Left cardiac atrium (tissue), 4 donors: ENCODE measurements at regions not wholly inside any gene's neighbourhood (a gene's known extent, or its start where the extent isn't known, plus 50 kb on each side); places are given as distances from the start of the nearest gene placed in this dataset.

Experiments
- ATAC-seq, 2 donors: fragments of 200-7000 bp; cut with Tn5 transposase; one replicate each; pipeline ENCODE4 v1.9.1; 2020; ENCODE audit warnings: mild to moderate bottlenecking in 2 of 2, moderate library complexity in 2 of 2
- DNase-seq: peaks from one replicate; pipeline ENCODE4 v3.0.0-alpha.2; 2020
- intact Hi-C, 2 donors: fragments of 100-400 bp; cut with DNase I; formaldehyde crosslinking; loops; one replicate each; pipeline versions ENCODE4 v1.14.1 to v1.15.1; 2022 to 2023
- donor health status: DM: no; HTN: yes; CAD: no.
- donor health status: DM: no; HTN: yes; CAD: no; lungs with severe emphysema.
- donor health status: DM: yes; HTN: yes; CAD: no.
- donor health status: Dilated cardiomyopathy.

DNA sequence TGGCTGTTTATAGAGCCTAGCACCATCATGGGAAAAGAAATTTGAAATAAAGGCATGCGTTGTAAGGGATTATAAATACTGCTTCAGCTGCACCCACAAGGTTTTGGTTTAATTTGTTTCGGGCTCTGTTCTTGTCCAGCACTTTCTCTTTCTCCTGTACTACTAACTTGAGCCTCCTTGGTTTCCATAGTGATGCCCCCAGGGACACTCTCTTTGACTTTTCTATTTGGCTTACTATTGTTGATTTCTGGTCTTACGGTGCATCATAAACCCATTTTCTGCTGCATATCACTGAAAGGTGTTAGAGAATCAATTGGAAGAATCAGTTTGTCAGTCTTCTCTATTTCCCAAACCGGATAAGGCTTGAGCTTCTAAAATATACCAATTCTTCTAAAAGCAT is 1674.3 kb upstream of the RAG2 start:
- intact Hi-C loops = no loop called here
- ATAC-seq (no peak), DNase-seq (no peak)

DNA sequence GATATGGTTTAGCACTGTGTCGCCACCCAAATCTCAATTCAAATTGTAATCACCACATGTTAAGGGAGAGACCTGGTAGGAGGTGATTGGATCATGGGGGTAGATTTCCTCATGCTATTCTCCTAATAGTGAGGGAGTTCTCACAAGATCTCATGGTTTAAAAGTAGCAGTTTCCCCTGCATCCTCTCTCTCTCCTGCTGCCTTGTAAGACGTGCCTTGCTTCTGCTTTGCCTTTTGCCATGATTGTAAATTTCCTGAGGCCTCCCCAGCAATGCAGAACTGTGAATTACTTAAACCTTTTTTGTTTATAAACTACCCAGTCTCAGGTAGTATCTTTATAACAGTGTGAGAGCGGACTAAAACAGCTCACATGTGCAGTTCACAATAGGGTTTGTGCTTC is 1668.7 kb upstream of the RAG2 start:
- intact Hi-C loops = no loop called here
- no peak for ATAC-seq
- DNase-seq = no peak

DNA sequence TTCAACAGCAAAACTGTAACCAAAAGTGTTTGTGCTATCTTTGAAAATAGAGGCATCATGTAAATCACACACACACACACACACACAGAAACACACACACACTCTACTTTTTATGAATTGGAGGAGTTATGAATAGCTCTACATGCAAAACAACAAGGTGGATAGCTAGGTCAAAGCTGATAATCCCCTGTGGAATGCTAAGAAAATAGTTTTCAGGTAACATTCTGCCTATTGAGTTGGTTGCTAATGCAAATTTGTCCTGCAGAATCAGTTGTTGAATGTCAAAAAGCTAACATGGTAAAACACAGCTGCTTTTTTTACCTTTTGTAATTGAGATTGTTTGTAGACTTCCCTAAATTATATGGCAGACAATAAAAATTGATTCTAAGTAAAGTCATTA is 1658.4 kb upstream of the RAG2 start:
- no peak for DNase-seq
- no peak for ATAC-seq

DNA sequence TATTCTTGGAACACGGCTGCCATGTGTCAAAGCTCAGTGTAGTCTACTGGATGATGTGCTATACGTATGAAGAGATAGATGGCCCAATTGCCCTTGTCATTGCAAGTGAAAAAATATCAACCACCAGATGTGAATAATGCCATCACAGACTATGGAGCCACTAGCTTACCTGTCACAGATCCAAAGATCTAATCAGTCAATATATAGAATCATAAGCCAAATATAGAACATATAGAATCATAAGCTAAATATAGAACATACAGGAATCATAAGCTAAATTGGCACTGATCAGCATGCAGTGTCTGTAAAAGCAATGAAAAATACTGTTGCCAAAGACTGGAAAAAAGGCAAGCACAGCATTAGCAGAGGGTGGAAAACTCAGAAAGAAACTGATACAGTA is 1656.9 kb upstream of the RAG2 start:
- ATAC-seq (no peak), DNase-seq (no peak)
- intact Hi-C loops = no loop called here

More for the DNA sequence above, 1658.4 kb upstream of the RAG2 start:
- intact Hi-C loops = no loop called here

DNA sequence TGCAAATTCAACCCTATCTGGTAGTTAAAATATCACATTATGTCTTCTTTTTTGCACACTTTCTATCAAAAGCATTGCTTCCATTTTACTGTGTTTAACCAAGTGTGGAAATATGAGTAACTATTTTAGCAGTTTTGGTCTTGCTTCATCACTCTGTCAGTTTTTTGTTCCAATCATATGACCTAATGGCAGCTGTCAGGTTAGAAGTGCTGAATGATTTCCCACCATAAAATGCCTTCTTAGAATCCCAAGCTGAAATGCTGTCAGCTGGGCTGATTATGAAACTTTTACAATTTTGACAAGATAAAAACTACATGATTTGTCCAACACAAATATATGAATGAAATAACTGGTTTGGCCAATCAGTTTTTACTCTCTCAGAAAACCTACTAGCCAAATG is 1654.6 kb upstream of the RAG2 start:
- DNase-seq = no peak
- intact Hi-C loops = no loop called here
- ATAC-seq = peak in 1 of 2 donors; percentile 60

DNA sequence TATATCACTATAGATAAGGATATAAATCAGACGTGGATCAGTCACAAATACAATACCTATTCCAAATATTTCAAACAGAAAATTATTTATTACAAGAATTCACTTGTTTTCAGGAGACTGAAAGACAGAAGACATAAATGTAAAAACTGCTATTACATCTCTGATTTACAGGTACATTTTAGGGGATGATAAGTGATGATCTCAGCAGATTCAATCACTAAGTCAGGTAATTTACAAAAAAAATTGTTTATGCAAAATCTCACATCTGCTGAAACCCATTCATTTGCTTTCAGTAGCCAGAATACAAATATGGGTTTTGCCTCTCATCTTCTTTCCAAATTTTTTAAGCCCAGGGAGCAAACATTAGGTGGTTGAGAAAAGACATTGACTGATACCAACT is 1648.4 kb upstream of the RAG2 start:
- intact Hi-C loops = no loop called here
- DNase-seq (no peak), ATAC-seq (no peak)

DNA sequence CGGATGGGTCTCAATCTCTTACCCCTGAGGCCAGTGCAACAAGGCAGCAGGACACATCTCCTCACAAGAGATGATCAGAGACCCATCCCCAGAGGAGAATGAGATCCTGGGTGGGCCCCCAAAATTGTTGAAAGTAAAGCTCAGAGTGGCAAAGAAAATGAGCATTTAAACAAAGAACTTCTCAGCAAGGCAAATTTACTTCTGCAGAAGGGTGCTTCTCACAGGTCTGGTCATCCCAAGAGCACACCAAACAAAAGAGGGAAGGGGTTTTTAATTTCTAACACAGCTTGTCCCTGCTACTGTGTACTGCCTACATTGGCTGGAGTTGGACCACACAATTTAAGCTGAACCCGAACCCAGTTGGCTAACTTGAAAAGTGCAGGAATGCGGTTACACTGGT is 1628.6 kb upstream of the RAG2 start:
- DNase-seq = no peak
- intact Hi-C loops = no loop called here
- ATAC-seq = no peak

DNA sequence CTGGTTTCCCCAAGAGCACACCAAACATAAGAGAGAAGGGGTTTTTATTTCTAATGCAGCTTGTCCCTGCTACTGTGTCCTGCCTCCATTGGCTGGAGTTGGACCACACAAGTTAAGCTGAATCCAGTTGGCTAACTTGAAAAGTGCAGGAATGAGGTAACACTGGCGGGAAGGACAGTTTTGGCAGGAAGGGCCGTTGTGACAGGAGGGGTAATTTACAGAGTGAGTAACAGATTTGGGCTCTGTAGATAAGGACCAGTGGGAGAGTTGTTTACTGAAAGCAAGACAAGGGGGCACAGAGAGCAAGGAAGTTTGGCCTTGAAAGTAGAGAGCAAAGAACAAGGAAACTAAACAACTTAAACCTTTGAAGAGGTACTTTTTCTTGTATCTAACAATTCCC is 1623.3 kb upstream of the RAG2 start:
- DNase-seq = no peak
- intact Hi-C loops = no loop called here
- no peak for ATAC-seq

DNA sequence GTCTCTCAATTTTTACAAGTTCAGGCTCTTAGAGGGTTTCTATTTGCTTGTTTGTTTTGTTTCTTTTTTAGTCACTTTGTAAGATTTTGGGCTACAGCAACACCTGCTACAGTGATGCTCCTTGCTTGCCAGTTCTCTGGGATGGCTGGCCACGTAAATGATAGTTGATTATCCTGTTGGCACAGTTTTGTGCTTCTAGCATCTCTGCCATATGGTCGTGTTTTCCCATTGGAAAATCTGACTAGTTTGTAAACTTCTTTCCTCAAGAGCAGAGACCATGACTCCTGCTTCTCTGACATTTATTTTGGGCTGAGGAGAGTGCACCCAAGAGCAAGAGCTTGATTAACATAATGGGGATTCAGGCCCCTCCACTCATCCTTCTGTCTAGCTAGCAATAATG is 1621.6 kb upstream of the RAG2 start:
- DNase-seq (no peak), ATAC-seq (no peak)
- intact Hi-C loops = no loop called here

DNA sequence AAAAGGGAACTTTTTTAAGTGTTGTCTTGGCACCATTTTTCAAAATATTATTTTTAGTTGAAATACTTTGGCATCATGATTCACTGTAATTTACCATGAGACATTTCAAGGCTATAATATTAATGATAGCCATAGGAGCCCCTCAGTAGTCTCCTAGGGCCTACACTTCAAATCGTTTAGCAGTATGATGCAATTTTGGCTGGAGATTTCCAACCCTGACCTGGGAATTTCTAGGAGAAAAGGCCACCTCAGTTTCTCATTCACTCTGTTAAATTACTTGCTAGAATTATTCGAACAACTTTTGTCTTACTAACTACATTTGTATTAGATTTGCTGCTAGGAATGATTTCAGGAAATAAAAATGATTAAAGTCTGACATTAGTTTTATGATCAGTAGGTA is 1610.9 kb upstream of the RAG2 start:
- intact Hi-C loops = no loop called here
- no peak for DNase-seq
- ATAC-seq = no peak

DNA sequence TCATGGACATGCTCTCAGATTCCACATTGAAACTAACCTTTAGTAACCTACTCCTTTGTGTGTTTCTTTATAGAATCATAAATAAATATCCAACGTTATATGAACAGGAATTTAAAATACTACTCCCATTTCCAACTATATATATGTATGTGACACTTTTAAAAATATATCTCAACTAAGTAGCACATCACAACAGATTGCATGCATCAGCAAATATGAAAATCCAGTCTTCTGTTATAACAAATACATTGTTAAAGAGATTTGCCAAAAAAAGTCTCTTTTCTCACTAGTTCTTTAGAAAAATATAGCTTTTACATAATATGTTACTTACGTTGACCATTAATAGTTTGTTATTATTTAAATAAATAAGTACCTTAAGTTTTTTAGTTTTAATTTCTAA is 1608.6 kb upstream of the RAG2 start:
- no peak for ATAC-seq

DNA sequence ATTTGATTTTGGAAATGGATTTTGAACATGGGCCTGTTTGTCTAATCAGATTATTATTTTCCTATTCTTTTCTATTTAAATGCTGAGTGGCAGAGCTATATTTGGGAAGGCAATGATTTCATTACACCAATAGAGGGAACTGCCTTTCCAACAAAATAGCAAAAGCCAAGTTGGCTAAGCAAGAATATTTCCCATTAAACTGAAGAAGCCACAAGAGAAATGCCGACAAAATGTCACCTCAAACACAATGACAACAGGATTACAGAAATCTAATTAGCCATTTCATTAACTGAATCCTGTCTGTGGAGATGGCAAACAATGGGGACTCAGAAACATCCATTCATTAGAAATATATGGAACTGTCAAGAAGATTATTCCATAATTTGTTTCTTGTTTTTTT is 1593.1 kb upstream of the RAG2 start:
- ATAC-seq (no peak), DNase-seq (no peak)
- intact Hi-C loops = no loop called here

More for the DNA sequence above, 1608.6 kb upstream of the RAG2 start:
- intact Hi-C loops = no loop called here
- no peak for DNase-seq

DNA sequence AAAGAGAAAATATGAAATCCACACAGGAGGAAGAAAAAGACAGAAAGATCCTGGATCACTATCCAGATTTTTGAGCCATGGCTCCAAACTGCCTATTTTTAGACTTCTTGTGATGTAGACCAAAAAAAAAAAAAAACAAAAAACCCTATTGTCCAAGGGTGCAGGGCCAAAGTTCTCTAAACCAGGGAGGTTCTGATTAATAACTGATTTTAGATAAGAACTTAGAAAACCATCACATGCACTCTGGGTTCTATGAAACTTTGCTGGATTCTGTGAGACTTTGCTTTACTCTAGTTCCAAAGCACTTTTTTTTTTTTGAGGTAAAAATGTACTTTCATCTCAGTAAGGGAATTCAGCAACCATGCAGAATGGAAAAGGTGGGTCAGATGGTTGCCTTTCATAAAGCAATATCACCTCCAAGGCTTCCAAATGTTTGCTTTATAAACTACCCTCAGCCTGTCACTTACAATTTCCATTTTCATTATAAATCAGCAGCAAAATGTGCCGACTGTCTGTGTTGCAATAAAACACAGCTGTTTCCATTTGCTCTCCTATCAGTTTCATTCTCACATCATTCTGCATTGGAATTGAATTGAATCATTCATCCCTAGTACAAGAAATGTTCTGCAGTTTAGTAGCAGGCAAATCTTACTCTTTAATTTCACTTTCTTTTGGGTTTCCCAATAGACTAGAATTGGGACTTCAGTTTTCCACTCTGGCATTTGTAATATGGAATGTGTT is 1584.3 kb upstream of the RAG2 start:
- DNase-seq (no peak), ATAC-seq (peak; percentile 19 to 46)
- intact Hi-C loops = no loop called here

DNA sequence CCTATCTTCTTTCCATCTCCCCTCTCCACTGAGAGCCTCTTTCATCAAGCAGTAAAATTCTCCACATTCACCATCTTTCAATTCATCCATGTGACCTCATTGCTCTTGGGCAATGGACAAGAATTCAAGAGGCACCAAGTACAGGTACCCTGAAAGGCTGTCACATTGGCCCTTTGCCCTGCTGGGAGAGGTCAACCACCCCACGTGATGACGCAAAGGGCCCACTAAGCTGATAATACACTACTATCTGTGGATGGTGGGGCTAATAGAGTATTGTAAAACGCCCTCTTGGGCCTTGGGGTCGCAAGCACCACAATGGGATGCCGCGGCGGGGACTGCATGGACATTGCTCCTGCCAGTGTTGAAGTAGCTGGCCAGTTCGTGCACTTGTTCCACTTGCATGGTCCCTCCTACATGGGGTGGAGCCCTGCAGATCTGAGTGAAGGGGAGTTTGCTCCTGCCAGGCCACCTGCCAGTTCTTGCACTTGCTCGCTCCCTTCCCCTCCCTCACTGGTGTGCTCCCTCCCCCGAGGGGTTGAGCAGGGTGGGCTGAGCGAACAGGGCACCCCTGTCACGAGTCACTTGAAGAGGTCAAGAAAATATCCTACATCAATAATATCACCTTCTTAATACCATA is 1578.8 kb upstream of the RAG2 start:
- DNase-seq (no peak), ATAC-seq (no peak)
- intact Hi-C loops = no loop called here

DNA sequence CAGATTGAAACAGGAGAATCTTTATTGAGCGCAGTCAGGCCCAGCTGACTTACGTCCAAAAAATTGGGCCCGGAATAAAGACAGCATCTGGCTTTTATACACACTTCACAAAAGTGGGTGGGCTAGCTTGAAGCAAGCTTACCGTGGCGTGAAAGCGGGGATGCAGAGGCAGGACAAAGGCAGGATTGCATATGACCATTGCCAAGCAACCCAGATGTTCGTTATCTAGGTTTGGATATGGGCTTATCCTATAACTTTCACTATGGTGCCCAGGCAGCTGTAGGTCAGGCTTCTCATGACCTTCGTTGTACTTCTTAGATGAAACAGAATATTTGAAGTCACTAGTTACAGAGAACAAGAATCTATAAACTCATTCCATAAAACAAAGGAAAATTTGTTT is 1575.6 kb upstream of the RAG2 start:
- ATAC-seq = no peak
- DNase-seq = no peak
- intact Hi-C loops = no loop called here

DNA sequence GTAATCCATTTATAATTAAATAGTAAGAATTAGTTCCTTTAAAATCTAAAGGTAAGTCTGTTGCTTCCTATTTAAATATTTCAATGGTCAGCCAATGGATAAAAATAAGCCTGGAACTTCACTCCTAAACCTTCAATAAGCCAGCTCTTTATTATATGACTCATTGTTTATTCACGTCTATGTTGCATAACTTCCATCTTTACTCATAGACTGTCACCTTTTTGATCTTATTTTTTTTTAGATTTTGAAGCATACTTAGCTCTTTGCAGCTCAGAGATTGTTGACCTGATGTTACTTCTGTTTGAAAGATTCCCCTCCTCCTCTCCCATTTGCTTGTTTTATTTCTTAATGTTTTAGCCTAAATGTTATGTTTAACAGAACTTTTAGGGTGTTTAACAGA is 1571.2 kb upstream of the RAG2 start:
- ATAC-seq (peak in 1 of 2 donors; percentile 85), DNase-seq (no peak)
- intact Hi-C loops = no loop called here

DNA sequence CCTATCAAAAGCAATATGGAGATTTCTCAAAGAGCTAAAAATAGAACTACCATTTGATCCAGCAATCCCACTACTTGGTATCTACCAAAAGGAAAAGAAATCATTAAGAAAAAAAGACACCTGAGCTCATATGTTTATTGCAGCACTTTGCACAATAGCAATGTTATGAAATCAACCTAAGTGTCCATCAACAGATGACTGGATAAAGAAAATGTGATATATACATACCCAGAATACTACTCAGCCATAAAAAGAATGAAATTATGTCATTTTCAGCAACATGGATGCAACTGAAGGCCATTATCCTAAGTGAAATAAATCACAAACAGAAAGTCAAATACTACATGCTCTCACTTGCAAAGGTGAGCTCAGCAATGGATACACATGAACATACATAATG is 1565.5 kb upstream of the RAG2 start:
- no peak for ATAC-seq
- intact Hi-C loops = no loop called here
- no peak for DNase-seq

DNA sequence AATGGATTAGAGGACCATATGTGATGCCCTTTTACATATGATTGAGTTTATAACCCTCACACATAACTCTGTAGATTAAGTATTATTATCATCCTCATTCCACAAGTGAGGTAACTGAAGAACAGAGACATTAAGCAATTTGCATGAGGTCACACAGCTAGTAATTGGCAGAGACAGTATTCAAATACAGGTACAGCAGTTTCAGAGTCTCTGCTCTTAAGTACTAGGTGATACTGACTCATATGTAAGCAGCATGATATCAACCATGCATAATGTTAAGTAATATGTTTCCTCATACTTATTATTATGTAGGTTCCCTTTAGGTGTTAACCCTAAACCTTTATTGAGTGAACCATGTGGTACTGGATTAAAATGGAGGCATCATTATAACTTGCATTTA is 1562.4 kb upstream of the RAG2 start:
- DNase-seq = no peak
- intact Hi-C loops = no loop called here

DNA sequence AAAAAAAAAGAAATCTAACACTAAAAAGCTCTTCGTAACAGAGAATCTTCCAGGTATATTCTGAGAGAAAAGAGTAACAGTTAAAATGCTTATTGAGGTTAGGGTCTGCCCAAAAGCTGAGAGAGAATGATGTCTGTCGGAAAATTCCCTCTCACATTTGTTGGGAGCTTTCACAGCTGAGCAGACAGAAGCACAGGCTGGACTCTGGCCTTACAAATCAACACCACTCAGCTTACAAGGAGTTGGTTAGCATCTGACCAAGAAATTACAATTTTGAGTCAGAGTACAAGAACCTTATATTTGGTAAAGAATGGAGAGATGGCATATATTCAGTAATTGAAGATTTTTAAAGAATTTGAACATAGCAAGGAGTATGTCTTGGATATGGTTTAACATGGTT is 1561.0 kb upstream of the RAG2 start:
- DNase-seq = no peak
- intact Hi-C loops = no loop called here
- no peak for ATAC-seq

More for the DNA sequence above, 1562.4 kb upstream of the RAG2 start:
- no peak for ATAC-seq

DNA sequence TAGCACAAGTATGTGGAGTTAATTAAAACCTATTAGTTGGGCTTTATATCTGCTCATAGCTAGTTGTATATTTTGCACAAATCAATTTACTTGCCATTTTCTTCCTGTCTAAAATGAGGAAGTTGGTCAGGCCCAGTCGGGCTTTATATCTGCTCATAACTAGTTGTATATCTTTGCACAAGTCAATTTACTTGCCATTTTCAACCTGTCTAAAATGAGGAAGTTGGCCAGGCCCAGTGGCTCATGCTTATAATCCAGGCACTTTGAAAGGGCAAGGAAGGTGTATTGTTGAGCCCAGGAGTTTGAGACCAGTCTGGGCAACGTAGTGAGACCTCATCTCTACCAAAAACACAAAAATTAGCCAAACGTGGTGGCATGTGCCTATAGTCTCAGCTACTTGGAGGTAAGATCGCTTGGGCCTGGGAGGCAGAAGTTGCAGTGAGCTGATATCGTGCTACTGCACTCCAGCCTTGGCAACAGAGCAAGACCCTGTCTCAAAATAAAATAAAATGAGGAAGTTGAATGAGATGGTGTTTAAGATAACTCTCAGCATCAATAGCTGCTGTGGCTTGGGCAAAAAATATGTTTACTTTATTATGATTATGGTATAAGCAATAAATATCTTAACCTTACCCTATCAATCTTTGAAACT is 1558.6 kb upstream of the RAG2 start:
- intact Hi-C loops = no loop called here
- ATAC-seq (no peak), DNase-seq (no peak)

DNA sequence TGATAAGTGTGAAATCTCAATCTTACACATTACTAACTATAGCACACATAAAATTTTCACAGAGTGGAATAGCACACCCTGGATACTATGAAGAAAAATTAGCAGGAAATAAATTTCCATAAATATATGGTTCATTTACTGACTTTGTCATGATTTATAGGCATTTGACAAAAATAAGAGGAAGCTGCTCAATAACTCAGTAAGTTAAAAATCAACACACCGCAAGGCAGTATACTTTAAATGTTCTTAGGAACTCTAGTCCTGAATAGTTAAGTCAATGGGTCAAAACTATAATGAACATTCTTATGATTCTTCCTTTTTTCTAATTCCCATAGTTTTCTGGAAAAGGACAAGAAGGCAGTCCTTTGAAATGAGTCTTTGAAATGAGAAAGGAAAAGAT is 1557.8 kb upstream of the RAG2 start:
- ATAC-seq = no peak
- intact Hi-C loops = no loop called here

More for the DNA sequence above, 1557.8 kb upstream of the RAG2 start:
- DNase-seq = no peak
